Karpas-422 (cell line): ENCODE measurements at regions not wholly inside any gene's neighbourhood (a gene's known extent, or its start where the extent isn't known, plus 50 kb on each side); places are given as distances from the start of the nearest gene placed in this dataset. TPM values are rescaled to one million over a fixed set of nuclear protein-coding genes. Genes with fewer than 3 reads are reported as not detected.

Source experiments
- DNase-seq: peaks from one replicate; pipeline ENCODE4 v3.0.0-alpha.2; 2015
- H2AFZ ChIP-seq: fragments of 200-600 bp; sonication (generic); 2 replicates; pipeline ENCODE4 v1.6.1; 2014; ENCODE audit warnings: antibody characterized with exemption, low read length, mixed read lengths
- H3K27ac ChIP-seq: fragments of 200-600 bp; sonication (generic); 2 replicates; pipeline ENCODE4 v1.5.1; 2014; ENCODE audit warnings: mild to moderate bottlenecking, low read length, moderate library complexity
- H3K27me3 ChIP-seq: fragments of 200-600 bp; sonication (generic); 2 replicates; pipeline ENCODE4 v1.6.1; 2014; ENCODE audit warnings: low read length, mixed read lengths
- H3K36me3 ChIP-seq: fragments of 200-600 bp; sonication (generic); 2 replicates; pipeline ENCODE4 v1.6.1; 2014; ENCODE audit warnings: low read length, mixed read lengths; ENCODE audit not compliant: insufficient read depth
- H3K4me1 ChIP-seq: fragments of 200-600 bp; sonication (generic); 2 replicates; pipeline ENCODE4 v1.6.1; 2014; ENCODE audit warnings: mild to moderate bottlenecking, low read length, mixed read lengths
- H3K4me2 ChIP-seq: fragments of 200-600 bp; sonication (generic); 2 replicates; pipeline ENCODE4 v1.6.1; 2014; ENCODE audit warnings: low read length, low read depth, mild to moderate bottlenecking; ENCODE audit not compliant: poor library complexity, severe bottlenecking
- H3K4me3 ChIP-seq: fragments of 200-600 bp; sonication (generic); 2 replicates; pipeline ENCODE4 v1.5.1; 2014; ENCODE audit warnings: mild to moderate bottlenecking, antibody characterized with exemption, low read length, mixed read lengths
- H3K79me2 ChIP-seq: fragments of 200-600 bp; sonication (generic); 2 replicates; pipeline ENCODE4 v1.6.1; 2014; ENCODE audit warnings: mild to moderate bottlenecking, low read length, mixed read lengths
- H3K9ac ChIP-seq: fragments of 200-600 bp; sonication (generic); 2 replicates; pipeline ENCODE4 v1.6.0; 2014; ENCODE audit warnings: low read length
- H3K9me2 ChIP-seq: fragments of 200-600 bp; sonication (generic), shearing (Covaris generic); replicated peaks from 2 replicates; pipeline ENCODE4 v1.6.0; 2014; ENCODE audit warnings: mild to moderate bottlenecking, low read length, moderate library complexity; ENCODE audit not compliant: insufficient read depth
- H3K9me3 ChIP-seq: fragments of 300-700, 200-600 bp; sonication (generic); 2 replicates; pipeline ENCODE4 v1.6.1; 2014; ENCODE audit warnings: low read length, mixed read lengths
- H4K20me1 ChIP-seq: fragments of 200-600 bp; sonication (generic); 2 replicates; pipeline ENCODE4 v1.6.1; 2014; ENCODE audit warnings: mild to moderate bottlenecking, antibody characterized with exemption, low read length, low read depth; ENCODE audit not compliant: insufficient read depth
- small RNA-seq: library from RNA; depleted of rRNA; stranded (forward); fragments of <200 nt; gene quantifications from one replicate; pipeline ENCODE3, GENCODE V24; 2014

GRCh38 chr3:59107856-59108815, 58.3 kb upstream of the CFAP20DC start:
- Histone ChIP-seq H4K20me1 (no peaks in the 10 kb centered on the region), H3K4me3 (no peak overlapping the region), H2AFZ (no peak overlapping the region), H3K36me3 (no peaks in the 10 kb centered on the region), H3K9me3 (no peaks in the 10 kb centered on the region), H3K9ac (no peak overlapping the region), H3K4me2 (no peak overlapping the region), H3K27ac (no peak overlapping the region), H3K4me1 (no peaks in the 10 kb centered on the region), H3K27me3 (no peaks in the 10 kb centered on the region), H3K79me2 (no peaks in the 10 kb centered on the region), H3K9me2 (no peaks in the 10 kb centered on the region)
- DNase-seq, result no peak

GRCh38 chr3:59106085-59106648, 56.3 kb upstream of the CFAP20DC start:
- H3K4me2 ChIP-seq, result no peak overlapping the region
- H3K79me2 ChIP-seq, result no peaks in the 10 kb centered on the region
- no peak for DNase-seq
- H3K9me3 ChIP-seq, result no peaks in the 10 kb centered on the region
- H3K4me1 ChIP-seq, result no peaks in the 10 kb centered on the region
- H3K27ac ChIP-seq, result no peak overlapping the region
- no peak overlapping the region for H3K9ac ChIP-seq
- H4K20me1 ChIP-seq, result no peaks in the 10 kb centered on the region
- no peak overlapping the region for H2AFZ ChIP-seq
- H3K4me3 ChIP-seq, result no peak overlapping the region
- H3K27me3 ChIP-seq, result no peaks in the 10 kb centered on the region
- no peaks in the 10 kb centered on the region for H3K36me3 ChIP-seq
- H3K9me2 ChIP-seq, result no peaks in the 10 kb centered on the region

- Histone ChIP-seq H3K4me3 (no peak overlapping the region), H4K20me1 (no peaks in the 10 kb centered on the region), H3K27ac (no peak overlapping the region), H3K27me3 (no peaks in the 10 kb centered on the region), H3K79me2 (no peaks in the 10 kb centered on the region), H3K4me1 (no peaks in the 10 kb centered on the region), H3K4me2 (no peak overlapping the region), H3K9ac (no peak overlapping the region), H3K9me2 (no peaks in the 10 kb centered on the region), H2AFZ (no peak overlapping the region), H3K9me3 (no peaks in the 10 kb centered on the region), H3K36me3 (no peaks in the 10 kb centered on the region)
- DNase-seq, result no peak
Measured at GRCh38 chr3:59103552-59103951, 53.7 kb upstream of the CFAP20DC start.

GRCh38 chr3:59101231-59101736, 51.5 kb upstream of the CFAP20DC start:
- H3K79me2 ChIP-seq, result no peaks in the 10 kb centered on the region
- H3K9ac ChIP-seq, result no peak overlapping the region
- no peak for DNase-seq
- no peaks in the 10 kb centered on the region for H4K20me1 ChIP-seq
- H3K9me2 ChIP-seq, result no peaks in the 10 kb centered on the region
- H3K36me3 ChIP-seq, result no peaks in the 10 kb centered on the region
- H3K27ac ChIP-seq, result no peak overlapping the region
- H2AFZ ChIP-seq, result no peak overlapping the region
- no peak overlapping the region for H3K4me2 ChIP-seq
- no peaks in the 10 kb centered on the region for H3K4me1 ChIP-seq
- H3K4me3 ChIP-seq, result no peak overlapping the region
- H3K27me3 ChIP-seq, result no peaks in the 10 kb centered on the region
- no peaks in the 10 kb centered on the region for H3K9me3 ChIP-seq

Small RNA genes in the stretch of these regions (small RNA-seq; reads per million reads assigned to genes)
- not detected for gene RF00017
